ENCODE measurements at regions not wholly inside any gene's neighbourhood (a gene's known extent, or its start where the extent isn't known, plus 50 kb on each side); places are given as distances from the start of the nearest gene placed in this dataset.
"Not testable (repeated sequence)": the region's sequence is repeated elsewhere in the genome, so short reads cannot be mapped to it uniquely, and the experiment has no call there.

DNA sequence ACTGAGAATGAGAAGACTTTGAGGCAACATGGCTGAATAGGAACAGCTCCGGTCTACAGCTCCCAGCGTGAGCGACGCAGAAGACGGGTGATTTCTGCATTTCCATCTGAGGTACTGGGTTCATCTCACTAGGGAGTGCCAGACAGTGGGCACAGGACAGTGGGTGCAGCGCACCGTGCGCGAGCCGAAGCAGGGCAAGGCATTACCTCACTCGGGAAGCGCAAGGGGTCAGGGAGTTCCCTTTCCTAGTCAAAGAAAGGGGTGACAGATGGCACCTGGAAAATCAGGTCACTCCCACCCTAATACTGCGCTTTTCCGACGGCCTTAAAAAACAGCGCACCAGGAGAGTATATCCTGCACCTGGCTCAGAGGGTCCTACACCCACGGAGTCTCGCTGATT lies 829.9 kb downstream of the GLUD2 start:
- not testable (repeated sequence) for DNase-seq

GRCh38 chrX:121886557-121886956 lies 839.1 kb downstream of the GLUD2 start:
- no peak for DNase-seq

- no peak for DNase-seq
Measured at GRCh38 chrX:121894756-121895155, 847.3 kb downstream of the GLUD2 start.

GRCh38 chrX:121902463-121902862 lies 855.1 kb downstream of the GLUD2 start:
- DNase-seq, result no peak

DNA sequence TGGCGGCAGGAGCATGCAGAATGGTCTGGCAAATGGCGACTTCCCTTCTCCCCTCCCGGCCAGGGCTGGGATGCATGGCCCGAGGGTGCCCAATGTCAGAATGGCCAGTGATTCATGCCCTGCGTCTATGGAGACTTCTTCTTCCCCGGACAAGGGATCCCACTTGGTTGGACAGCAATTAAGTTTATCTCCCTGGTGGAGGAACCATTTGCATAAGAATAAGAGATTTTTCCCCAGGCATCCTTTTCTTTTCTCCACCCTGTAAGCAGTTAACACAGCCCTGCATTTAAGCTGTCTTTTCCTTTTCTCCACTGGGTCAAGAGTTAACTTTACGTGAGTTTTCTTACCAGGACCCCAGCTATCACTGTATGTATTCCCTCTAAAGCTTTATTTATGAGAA lies 856.6 kb downstream of the GLUD2 start:
- no peak for DNase-seq

DNA sequence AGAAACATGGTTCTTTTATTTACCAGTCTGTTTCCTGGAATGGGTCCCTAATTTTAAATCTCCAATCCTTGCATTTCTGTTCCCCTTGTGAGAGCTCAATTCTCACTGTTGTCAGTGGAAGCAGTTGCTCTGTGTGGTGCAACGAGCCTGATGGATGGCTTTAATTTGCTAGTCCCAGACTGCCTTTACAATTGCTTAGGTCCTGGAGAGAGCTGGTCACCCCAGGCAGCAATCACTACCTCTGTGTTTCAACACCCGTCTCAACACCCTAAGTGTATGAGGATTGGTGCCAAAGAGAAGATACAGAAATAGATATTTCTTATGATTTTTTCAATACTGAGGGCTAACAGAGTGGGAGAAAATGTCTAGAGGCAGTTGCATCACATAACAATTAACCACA lies 873.8 kb downstream of the GLUD2 start:
- no peak for DNase-seq

- DNase-seq, result no peak
Measured at GRCh38 chrX:121931567-121931966, 884.2 kb downstream of the GLUD2 start.

DNA sequence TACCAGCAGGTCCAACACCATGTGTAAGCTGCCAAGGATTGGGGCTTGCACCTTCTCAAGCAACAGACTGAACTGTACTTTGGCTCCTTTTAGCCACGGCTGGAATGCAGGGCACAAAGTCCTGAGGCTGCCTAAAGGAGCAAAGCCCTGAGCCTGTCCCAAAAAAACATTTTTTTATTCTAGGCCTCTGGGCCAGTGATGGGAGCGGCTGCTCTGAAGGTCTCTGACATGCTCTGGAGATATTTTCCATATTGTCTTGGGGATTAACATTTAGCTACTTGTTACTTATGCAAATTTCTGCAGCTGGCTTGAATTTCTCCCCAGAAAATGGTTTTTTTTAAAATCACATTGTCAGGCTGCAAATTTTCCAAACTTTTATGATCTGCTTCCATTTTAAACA lies 885.3 kb downstream of the GLUD2 start:
- no peak for DNase-seq

GRCh38 chrX:121949041-121949760 lies 901.8 kb downstream of the GLUD2 start:
- DNase-seq, result no peak

- no peak for DNase-seq
Measured at GRCh38 chrX:121958886-121959285, 911.5 kb downstream of the GLUD2 start.

DNA sequence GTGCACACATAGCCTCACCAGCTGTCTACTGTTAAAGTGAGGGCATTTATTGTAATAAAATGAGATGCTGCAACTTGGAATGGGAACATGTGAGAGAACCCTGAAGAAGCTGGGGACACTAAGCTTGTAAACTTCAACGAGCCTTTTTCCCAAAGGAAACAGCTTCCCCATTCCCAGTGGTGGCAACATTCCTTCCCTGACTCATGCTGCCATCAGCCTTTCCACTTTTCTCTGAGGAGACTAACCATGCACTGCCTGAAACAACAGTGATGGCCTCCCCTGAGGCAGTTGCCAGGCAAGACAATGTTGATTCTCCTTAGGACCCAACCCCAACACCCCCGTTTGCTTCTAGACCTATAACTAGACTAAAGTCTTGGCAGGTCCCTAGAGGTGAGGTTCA lies 928.3 kb downstream of the GLUD2 start:
- no peak for DNase-seq

DNA sequence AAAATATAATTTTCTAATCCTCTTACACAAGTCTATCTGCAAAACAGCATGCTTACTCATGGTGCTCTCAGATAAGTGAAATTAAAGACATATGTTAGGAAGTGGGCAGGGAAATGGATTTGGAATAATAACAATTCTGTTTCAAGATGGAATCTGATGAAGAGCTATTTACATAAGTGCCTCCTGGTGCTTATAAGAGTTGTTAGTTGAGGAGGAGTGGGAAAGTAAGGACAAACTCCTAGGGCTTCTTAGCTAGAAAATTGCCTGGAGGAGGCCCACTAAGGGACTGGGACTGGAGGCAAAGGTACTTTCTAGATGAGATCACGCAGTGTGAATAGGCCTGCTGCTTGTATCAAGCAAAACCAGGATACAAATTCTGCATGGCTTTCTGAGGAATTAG lies 939.8 kb downstream of the GLUD2 start:
- no peak for DNase-seq

DNA sequence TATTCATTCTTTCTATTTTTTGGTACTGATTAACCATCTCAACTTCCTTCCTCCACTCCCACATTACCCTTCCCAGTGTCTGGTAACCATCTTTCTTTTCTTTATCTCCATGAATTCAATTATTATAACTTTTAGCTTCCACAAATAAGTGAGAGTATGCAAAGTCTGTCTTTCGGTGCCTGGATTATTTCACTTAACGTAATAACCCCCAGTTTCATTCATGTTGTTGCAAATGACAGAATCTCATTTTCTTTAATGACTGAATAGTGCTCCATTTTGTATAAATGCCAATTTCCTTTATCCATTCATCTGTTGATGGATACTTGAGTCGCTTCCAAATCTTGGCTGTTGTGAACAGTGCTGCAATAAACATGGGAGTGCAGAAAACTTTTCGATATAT lies 940.4 kb downstream of the GLUD2 start:
- no peak for DNase-seq

DNA sequence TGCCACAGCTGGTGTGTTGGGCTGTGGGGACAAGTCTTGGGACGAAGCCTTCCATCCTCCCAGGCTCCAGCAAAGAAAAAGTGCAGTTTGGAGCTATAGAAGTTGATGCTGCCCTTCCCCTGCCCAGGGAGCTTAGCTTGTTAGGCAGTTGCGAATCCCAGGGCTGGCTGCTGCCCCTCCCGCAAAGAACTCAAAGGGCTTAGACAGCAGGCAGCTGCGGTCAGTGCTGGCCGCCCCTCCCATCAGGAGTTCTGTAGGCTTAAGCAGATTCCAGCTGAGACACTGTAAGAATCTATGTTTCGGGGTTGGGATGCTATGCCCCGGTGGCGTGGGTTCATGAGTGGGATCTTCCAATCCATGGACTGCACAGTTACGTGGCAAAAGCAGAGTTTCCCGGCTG lies 956.7 kb downstream of the GLUD2 start:
- no peak for DNase-seq

- no peak for DNase-seq
Measured at GRCh38 chrX:122026665-122027064, 979.3 kb downstream of the GLUD2 start.

DNA sequence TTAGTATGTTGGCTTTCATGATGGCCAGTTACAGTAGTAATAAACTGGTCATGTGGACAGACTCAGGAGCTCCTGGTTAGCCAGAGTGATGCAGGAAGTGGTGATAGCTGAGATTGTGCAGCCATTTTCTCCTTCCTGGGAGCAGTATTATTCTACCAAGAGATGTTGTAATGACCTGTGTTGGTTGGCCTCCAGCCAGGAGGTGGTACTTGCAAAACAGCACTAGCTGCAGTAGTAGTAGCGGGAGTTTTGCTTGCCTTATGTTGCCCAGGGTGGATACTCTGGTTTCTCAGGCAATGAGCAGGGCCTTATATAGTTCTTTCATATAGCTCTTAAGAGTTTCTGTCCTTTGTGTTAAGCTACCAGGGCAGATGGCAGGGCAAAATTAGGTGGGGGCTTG lies 998.8 kb downstream of the GLUD2 start:
- DNase-seq, result no peak

- DNase-seq, result no peak
Measured at GRCh38 chrX:122046815-122047214, 999.4 kb downstream of the GLUD2 start.

- no peak for DNase-seq
Measured at GRCh38 chrX:122047261-122047660, 999.9 kb downstream of the GLUD2 start.

- DNase-seq, result no peak
Measured at GRCh38 chrX:122055460-122055859, 1008.0 kb downstream of the GLUD2 start.

GRCh38 chrX:122055979-122056715 lies 1008.7 kb downstream of the GLUD2 start:
- DNase-seq, result no peak

- DNase-seq, result no peak
Measured at GRCh38 chrX:122076241-122076640, 1028.8 kb downstream of the GLUD2 start.

DNA sequence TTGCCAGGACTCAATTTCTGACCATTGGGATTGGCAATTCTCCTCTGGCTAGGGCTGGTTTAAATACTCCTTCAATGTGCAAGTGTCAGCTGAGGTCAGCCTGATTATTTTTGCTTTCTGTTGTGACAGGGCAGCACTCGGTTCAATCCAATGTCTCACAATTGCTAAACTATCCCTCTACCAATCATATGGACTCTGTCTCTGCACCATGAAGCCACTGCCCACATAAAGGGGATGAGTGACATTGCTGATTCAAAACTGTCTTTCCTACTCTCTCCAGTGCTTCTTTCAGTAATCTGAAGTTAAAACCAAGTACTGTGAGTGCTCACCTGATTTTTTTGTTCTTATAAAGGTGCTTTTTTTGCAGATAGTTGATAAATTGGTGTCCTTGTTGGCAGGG lies 1030.7 kb downstream of the GLUD2 start:
- no peak for DNase-seq

DNA sequence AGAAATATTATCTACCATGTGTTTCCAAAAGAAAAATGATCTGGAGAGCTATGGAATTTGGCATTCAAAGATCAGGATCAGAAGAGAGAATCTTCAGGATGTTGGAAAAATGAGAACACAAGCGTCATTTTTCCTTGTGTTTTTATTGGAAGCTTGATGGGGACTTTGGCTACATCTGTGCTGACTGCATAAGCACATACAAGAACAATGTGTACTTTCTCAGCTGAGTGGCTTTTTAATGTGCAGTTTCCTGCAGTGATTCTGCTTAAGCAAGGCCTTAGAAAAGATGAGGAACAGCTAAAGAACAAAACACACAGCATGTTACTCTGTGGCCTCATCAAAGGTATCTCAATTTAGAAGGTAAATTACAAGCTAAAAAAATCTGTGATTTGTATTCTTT lies 1039.9 kb downstream of the GLUD2 start:
- no peak for DNase-seq

DNA sequence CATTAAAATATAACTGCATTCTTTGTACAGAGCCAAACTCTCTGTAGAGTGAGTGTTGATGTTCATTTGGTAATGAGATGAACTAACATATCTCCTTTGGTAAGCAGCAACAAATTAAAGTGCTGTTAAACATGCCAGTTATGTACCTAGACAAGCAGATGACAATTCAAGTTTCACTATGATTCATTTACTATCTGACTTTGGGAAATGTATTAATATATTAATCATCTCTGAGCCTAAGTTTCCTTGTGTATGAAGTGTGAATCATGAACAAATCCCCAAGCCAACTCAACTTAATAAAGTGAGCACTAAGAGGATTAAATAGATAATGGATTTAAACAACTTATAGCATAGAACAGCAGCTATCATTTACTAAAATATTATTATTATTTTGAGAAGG lies 1044.2 kb downstream of the GLUD2 start:
- DNase-seq, result no peak

GRCh38 chrX:122092360-122092759 lies 1045.0 kb downstream of the GLUD2 start:
- no peak for DNase-seq
